Type B pancreatic cell (in vitro differentiated cells): ENCODE measurements at regions not wholly inside any gene's neighbourhood (a gene's known extent, or its start where the extent isn't known, plus 50 kb on each side); places are given as distances from the start of the nearest gene placed in this dataset.

Experiments
- DNase-seq: peaks from one replicate; pipeline ENCODE4 v3.0.0; 2021; ENCODE audit warnings: mixed read lengths; ENCODE audit not compliant: unreplicated experiment; ENCODE audit errors: extremely low spot score
- H3K27ac Mint-ChIP-seq: 2 replicates; pipeline ENCODE4 v1.8.0; 2021; ENCODE audit warnings: mild to moderate bottlenecking, mixed read lengths
- H3K27me3 Mint-ChIP-seq: 2 replicates; pipeline ENCODE4 v1.8.0; 2021; ENCODE audit warnings: mixed read lengths
- H3K36me3 Mint-ChIP-seq: 2 replicates; pipeline ENCODE4 v1.8.0; 2021; ENCODE audit warnings: mixed read lengths
- H3K4me1 Mint-ChIP-seq: one replicate; pipeline ENCODE4 v1.8.0; 2021; ENCODE audit warnings: mixed read lengths; ENCODE audit not compliant: unreplicated experiment
- H3K4me3 Mint-ChIP-seq: 2 replicates; pipeline ENCODE4 v1.8.0; 2021; ENCODE audit warnings: mild to moderate bottlenecking, mixed read lengths
- H3K9me3 Mint-ChIP-seq: 2 replicates; pipeline ENCODE4 v1.8.0; 2021; ENCODE audit warnings: mixed read lengths
- TF ChIP-seq, protein P1 (sequence below): fragments of 200-600 bp; sonication (generic); conservative IDR thresholded peaks from 2 replicates; pipeline ENCODE4 v1.5.0; 2021; ENCODE audit warnings: antibody characterized with exemption, mild to moderate bottlenecking

DNA sequence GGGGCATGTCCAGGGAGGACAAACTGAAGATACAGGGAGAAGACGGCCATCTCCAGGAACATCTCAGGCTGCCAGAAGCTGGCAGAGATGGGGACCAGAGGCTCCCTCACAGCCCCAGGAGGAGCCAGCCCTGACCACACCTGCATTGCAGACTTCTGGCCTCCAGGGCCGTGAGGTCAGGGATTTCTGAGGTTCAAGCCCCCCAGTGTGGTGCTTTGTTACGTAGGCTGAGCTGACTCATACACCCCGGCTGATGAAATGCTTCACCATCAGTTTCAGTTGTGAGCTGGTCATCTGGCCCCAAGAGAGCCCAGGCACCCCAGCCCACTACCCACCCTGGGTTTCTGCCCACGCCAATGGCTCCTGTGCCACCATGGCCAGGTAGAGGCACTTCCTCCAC is 106.4 kb downstream of the SIK1 start:
- no peak for DNase-seq
- no peaks in the 10 kb centered on the region for H3K36me3 Mint-ChIP-seq
- no peak overlapping the region for H3K4me3 Mint-ChIP-seq
- TF ChIP-seq, protein P1, sequence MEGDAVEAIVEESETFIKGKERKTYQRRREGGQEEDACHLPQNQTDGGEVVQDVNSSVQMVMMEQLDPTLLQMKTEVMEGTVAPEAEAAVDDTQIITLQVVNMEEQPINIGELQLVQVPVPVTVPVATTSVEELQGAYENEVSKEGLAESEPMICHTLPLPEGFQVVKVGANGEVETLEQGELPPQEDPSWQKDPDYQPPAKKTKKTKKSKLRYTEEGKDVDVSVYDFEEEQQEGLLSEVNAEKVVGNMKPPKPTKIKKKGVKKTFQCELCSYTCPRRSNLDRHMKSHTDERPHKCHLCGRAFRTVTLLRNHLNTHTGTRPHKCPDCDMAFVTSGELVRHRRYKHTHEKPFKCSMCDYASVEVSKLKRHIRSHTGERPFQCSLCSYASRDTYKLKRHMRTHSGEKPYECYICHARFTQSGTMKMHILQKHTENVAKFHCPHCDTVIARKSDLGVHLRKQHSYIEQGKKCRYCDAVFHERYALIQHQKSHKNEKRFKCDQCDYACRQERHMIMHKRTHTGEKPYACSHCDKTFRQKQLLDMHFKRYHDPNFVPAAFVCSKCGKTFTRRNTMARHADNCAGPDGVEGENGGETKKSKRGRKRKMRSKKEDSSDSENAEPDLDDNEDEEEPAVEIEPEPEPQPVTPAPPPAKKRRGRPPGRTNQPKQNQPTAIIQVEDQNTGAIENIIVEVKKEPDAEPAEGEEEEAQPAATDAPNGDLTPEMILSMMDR: no peak
- peaks cover 8% of the 10 kb centered on the region for H3K4me1 Mint-ChIP-seq
- H3K9me3 Mint-ChIP-seq: no peaks in the 10 kb centered on the region
- no peaks in the 10 kb centered on the region for H3K27me3 Mint-ChIP-seq
- no peak overlapping the region for H3K27ac Mint-ChIP-seq

DNA sequence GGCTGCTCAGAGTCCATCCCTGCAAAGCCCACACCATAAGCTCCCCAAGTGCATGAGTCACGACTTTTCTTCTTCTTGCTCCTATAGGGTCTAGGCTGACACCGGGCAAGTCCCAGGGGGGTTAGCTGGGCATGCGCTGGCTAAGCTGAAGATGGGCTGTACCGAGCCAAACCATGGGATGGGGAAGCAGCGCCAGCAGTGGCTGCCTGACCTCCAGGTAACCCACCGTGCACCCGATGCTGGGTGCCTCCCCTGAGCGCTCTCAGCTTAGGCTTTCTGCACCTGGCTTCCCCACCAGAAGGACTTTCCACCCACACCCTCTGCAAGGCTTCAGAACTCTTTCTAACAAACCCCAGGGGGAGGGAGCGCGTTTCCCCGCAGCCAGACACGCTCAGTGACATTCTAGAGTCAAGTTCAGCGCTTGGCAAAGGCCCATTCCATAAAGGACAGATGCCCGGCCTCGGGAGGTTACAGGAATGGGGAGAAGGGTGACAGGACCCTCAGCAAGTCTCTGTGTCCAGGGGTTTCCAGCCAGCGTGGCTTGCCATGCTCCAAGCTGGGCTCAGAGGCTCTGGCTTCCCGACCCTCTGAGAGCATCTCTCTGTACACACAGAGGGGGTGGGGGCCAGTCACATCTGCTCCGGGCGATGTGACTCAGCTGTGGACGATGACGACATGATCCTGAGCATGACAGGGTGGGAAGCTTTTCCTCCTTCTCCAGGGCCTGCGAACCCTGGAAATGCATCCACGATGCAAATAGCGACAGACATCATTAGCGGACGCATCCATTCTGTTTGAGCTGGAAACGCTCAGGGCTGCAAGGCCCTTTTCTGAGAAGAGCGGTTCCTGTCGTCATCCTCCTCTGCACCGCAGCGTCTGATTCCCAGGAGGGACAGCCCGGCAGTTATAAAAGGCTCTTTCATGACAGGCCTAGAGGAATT is 107.8 kb downstream of the SIK1 start:
- TF ChIP-seq, protein P1: no peak
- no peak for DNase-seq
- Mint-ChIP-seq H3K27ac (no peak overlapping the region), H3K36me3 (no peaks in the 10 kb centered on the region), H3K4me1 (peaks cover 8% of the 10 kb centered on the region), H3K27me3 (no peaks in the 10 kb centered on the region), H3K9me3 (no peaks in the 10 kb centered on the region), H3K4me3 (peak overlapping the region; percentile 25)

DNA sequence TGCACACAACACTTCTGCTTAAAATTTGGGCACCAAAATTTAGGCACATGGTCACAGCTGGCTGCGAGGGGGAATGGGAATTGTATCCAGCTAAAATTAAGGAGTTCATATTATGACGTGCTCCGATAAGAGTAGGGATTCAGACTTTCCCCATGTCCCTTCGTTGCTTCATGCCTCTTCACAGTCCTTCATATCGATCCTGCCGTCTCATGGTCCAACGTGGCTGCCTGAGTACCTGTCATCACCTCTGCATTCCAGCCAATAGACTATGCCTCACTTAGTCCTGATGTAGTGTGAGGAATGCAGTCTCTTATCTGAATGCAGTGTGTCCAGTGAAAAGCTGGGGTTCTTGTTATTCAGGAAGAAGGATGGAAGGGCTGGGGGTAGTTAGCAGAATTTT is 108.6 kb downstream of the SIK1 start:
- DNase-seq: no peak
- Mint-ChIP-seq H3K4me3 (no peak overlapping the region), H3K36me3 (no peaks in the 10 kb centered on the region), H3K4me1 (peaks cover 8% of the 10 kb centered on the region), H3K27me3 (no peaks in the 10 kb centered on the region), H3K9me3 (no peaks in the 10 kb centered on the region), H3K27ac (no peak overlapping the region)
- TF ChIP-seq, protein P1: no peak

DNA sequence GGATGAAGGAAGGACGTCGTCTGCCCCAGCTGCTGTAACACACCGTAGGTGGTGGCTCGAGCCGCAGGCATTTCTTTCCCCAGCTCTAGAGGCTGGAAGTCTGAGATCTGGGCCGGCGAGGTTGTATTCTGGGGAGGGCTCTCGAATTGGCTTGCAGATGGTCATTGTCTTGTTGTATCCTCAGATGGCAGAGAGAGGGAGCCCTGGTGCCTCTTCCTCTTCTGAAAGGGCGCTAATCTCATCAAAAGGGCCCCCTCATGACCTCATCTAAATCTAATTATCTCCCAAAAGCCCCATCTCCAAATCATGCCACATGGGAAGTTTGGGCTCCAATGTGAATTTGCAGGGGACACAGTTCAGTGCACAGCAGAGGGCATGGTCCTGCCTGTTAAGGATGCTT is 109.0 kb downstream of the SIK1 start:
- Mint-ChIP-seq H3K27me3 (no peaks in the 10 kb centered on the region), H3K27ac (no peak overlapping the region), H3K4me1 (peaks cover 8% of the 10 kb centered on the region), H3K36me3 (no peaks in the 10 kb centered on the region), H3K9me3 (no peaks in the 10 kb centered on the region), H3K4me3 (no peak overlapping the region)
- DNase-seq: no peak
- TF ChIP-seq, protein P1: no peak

DNA sequence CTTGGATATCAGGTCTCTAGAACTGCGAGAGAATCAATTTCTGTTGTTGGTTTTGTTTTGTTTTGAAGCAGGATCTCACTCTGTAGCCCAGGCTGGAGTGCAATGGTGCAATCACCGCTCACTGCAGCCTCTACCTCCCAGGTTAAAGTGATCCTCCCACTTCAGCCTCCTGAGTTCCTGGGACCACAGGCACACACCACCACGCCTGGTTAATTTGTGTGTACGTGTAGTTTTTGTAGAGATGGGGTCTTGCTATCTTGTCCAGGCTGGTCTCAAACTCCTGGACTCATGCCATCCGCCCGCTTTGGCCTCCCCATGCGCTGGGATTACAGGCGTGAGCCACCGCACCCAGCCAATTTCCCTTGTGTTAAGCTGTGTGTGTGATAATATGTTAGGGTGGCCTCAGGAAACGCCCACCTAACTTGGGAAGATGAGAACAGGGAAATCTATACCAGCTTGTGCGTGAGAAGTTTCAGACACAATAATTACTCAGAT is 109.6 kb downstream of the SIK1 start:
- no peak for DNase-seq
- TF ChIP-seq, protein P1: no peak
- Mint-ChIP-seq H3K27me3 (no peaks in the 10 kb centered on the region), H3K4me1 (peaks cover 9% of the 10 kb centered on the region), H3K27ac (no peak overlapping the region), H3K4me3 (no peak overlapping the region), H3K9me3 (no peaks in the 10 kb centered on the region), H3K36me3 (no peaks in the 10 kb centered on the region)
